H1 (cell line): ENCODE measurements at regions not wholly inside any gene's neighbourhood (a gene's known extent, or its start where the extent isn't known, plus 50 kb on each side); places are given as distances from the start of the nearest gene placed in this dataset.

Experiments
- EZH2 ChIP-seq: fragments of 200-600 bp; sonication (generic); IDR thresholded peaks from 2 replicates; pipeline ENCODE4 v1.7.1; 2012; ENCODE audit warnings: low read depth, mild to moderate bottlenecking, moderate library complexity, low read length, inconsistent platforms; ENCODE audit not compliant: severe bottlenecking
- SIN3A ChIP-seq, 2 experiments: IDR thresholded peaks in 1 of 2; conservative IDR thresholded peaks in 1 of 2; 2 replicates each; pipeline ENCODE4 v1.6.1; 2011 to 2012; ENCODE audit warnings: low read length in 2 of 2, improper control_type of control experiment in 1 of 2, low read depth in 1 of 2, mild to moderate bottlenecking in 1 of 2
- TF ChIP-seq, protein P1 (sequence below), 3 experiments: IDR thresholded peaks; 1 replicate in 2 of 3; 2 replicates in 1 of 3; pipeline versions ENCODE4 v1.5.1 to v1.6.1; 2011; ENCODE audit warnings: low read length in 3 of 3, mild to moderate bottlenecking in 3 of 3, inconsistent platforms in 2 of 3, low read depth in 1 of 3, moderate library complexity in 1 of 3; ENCODE audit not compliant: insufficient read depth in 1 of 3; ENCODE audit errors: control extremely low read depth in 1 of 3

DNA sequence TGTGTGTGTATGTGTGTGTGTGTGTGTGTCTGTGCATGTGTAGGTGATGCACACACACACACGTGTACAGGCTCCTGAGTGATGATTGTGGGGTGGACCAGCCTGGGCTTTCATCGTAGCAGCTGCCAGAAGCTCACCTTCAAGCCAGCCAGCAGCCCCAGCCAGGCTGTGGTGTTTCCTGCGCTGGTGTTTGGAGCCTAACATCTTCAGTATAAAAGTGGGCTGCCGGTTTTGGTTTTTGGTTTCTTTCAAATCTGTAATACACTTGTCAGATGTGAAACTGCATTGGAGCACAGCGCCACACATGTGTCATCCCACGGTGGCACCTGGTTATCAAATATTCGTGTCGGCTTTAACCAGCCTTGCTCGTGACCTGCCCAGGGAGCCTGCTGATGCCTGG is 114.2 kb downstream of the OLFM1 start:
- TF ChIP-seq EZH2 (no peak), SIN3A (conservative IDR thresholded peaks at IDR 0.05 in 1 of 2, IDR thresholded peaks at IDR 0.05 in 1 of 2; ENCODE audit: low read depth in 1 of 2, low read length in 2 of 2) (no peak)
- TF ChIP-seq, protein P1, sequence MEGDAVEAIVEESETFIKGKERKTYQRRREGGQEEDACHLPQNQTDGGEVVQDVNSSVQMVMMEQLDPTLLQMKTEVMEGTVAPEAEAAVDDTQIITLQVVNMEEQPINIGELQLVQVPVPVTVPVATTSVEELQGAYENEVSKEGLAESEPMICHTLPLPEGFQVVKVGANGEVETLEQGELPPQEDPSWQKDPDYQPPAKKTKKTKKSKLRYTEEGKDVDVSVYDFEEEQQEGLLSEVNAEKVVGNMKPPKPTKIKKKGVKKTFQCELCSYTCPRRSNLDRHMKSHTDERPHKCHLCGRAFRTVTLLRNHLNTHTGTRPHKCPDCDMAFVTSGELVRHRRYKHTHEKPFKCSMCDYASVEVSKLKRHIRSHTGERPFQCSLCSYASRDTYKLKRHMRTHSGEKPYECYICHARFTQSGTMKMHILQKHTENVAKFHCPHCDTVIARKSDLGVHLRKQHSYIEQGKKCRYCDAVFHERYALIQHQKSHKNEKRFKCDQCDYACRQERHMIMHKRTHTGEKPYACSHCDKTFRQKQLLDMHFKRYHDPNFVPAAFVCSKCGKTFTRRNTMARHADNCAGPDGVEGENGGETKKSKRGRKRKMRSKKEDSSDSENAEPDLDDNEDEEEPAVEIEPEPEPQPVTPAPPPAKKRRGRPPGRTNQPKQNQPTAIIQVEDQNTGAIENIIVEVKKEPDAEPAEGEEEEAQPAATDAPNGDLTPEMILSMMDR (IDR thresholded peaks at IDR 0.05; ENCODE audit: control extremely low read depth in 1 of 3, insufficient read depth in 1 of 3, low read depth in 1 of 3, low read length in 3 of 3), result no peak
